ENCODE measurements at regions not wholly inside any gene's neighbourhood (a gene's known extent, or its start where the extent isn't known, plus 50 kb on each side); places are given as distances from the start of the nearest gene placed in this dataset.

GRCh38 chr10:45080331-45080730, 79.6 kb downstream of the ZNF22 start:
- no peak overlapping the region for H3K4me3 ChIP-seq (ENCODE audit: low read depth, low read length)
- DNase-seq (ENCODE audit: low read depth), result no peak
- no peaks in the 10 kb centered on the region for H3K36me3 ChIP-seq (ENCODE audit: control insufficient read depth, insufficient read depth, low read length)
- TF ChIP-seq CTCF (IDR thresholded peaks at IDR 0.05; ENCODE audit: insufficient read depth, low read length, poor library complexity, severe bottlenecking), result no peak
- H3K27me3 ChIP-seq (ENCODE audit: control insufficient read depth, insufficient read depth, low read length), result no peaks in the 10 kb centered on the region

- no peak for TF ChIP-seq CTCF (IDR thresholded peaks at IDR 0.05; ENCODE audit: insufficient read depth, low read length, poor library complexity, severe bottlenecking)
- Histone ChIP-seq H3K27me3 (ENCODE audit: control insufficient read depth, insufficient read depth, low read length) (no peaks in the 10 kb centered on the region), H3K4me3 (ENCODE audit: low read depth, low read length) (no peak overlapping the region), H3K36me3 (ENCODE audit: control insufficient read depth, insufficient read depth, low read length) (no peaks in the 10 kb centered on the region)
- no peak for DNase-seq (ENCODE audit: low read depth)
These were observed 81.5 kb downstream of the ZNF22 start for GRCh38 chr10:45082176-45082575.

- H3K27me3 ChIP-seq (ENCODE audit: control insufficient read depth, insufficient read depth, low read length), result no peaks in the 10 kb centered on the region
- no peak for DNase-seq (ENCODE audit: low read depth)
- no peak for TF ChIP-seq CTCF (IDR thresholded peaks at IDR 0.05; ENCODE audit: insufficient read depth, low read length, poor library complexity, severe bottlenecking)
- H3K36me3 ChIP-seq (ENCODE audit: control insufficient read depth, insufficient read depth, low read length), result no peaks in the 10 kb centered on the region
- no peak overlapping the region for H3K4me3 ChIP-seq (ENCODE audit: low read depth, low read length)
These were observed 91.2 kb downstream of the ZNF22 start for GRCh38 chr10:45091968-45092367.

- no peak for TF ChIP-seq CTCF (IDR thresholded peaks at IDR 0.05; ENCODE audit: insufficient read depth, low read length, poor library complexity, severe bottlenecking)
- no peak overlapping the region for H3K4me3 ChIP-seq (ENCODE audit: low read depth, low read length)
- no peaks in the 10 kb centered on the region for H3K27me3 ChIP-seq (ENCODE audit: control insufficient read depth, insufficient read depth, low read length)
- no peak for DNase-seq (ENCODE audit: low read depth)
- no peaks in the 10 kb centered on the region for H3K36me3 ChIP-seq (ENCODE audit: control insufficient read depth, insufficient read depth, low read length)
These were observed 93.2 kb downstream of the ZNF22 start for GRCh38 chr10:45093945-45094344.

- no peaks in the 10 kb centered on the region for H3K27me3 ChIP-seq (ENCODE audit: control insufficient read depth, insufficient read depth, low read length)
- TF ChIP-seq CTCF (IDR thresholded peaks at IDR 0.05; ENCODE audit: insufficient read depth, low read length, poor library complexity, severe bottlenecking), result no peak
- DNase-seq (ENCODE audit: low read depth), result no peak
These were observed 94.6 kb downstream of the ZNF22 start for GRCh38 chr10:45095286-45095685.

GRCh38 chr10:45096001-45096400, 95.3 kb downstream of the ZNF22 start:
- Histone ChIP-seq H3K36me3 (ENCODE audit: control insufficient read depth, insufficient read depth, low read length) (no peaks in the 10 kb centered on the region), H3K27me3 (ENCODE audit: control insufficient read depth, insufficient read depth, low read length) (no peaks in the 10 kb centered on the region), H3K4me3 (ENCODE audit: low read depth, low read length) (no peak overlapping the region)
- no peak for TF ChIP-seq CTCF (IDR thresholded peaks at IDR 0.05; ENCODE audit: insufficient read depth, low read length, poor library complexity, severe bottlenecking)
- DNase-seq (ENCODE audit: low read depth), result no peak

More at GRCh38 chr10:45095286-45095685, 94.6 kb downstream of the ZNF22 start:
- H3K36me3 ChIP-seq (ENCODE audit: control insufficient read depth, insufficient read depth, low read length), result no peaks in the 10 kb centered on the region
- no peak overlapping the region for H3K4me3 ChIP-seq (ENCODE audit: low read depth, low read length)
